Activated naive CD4-positive, alpha-beta T cell treated with anti-CD3 and anti-CD28 coated beads, Interleukin-2, amount 50 U/mL, for 16 hours (primary cell): ENCODE measurements at regions not wholly inside any gene's neighbourhood (a gene's known extent, or its start where the extent isn't known, plus 50 kb on each side); places are given as distances from the start of the nearest gene placed in this dataset.
"Not testable (repeated sequence)": the region's sequence is repeated elsewhere in the genome, so short reads cannot be mapped to it uniquely, and the experiment has no call there.

Experiments used
- DNase-seq: peaks from one replicate; pipeline ENCODE4 v3.0.0-alpha.2; 2020

GRCh38 chr22:27300536-27301285 is 500.8 kb downstream of the MN1 start:
- DNase-seq = no peak

GRCh38 chr22:27302501-27302900 is 499.1 kb downstream of the MN1 start:
- DNase-seq = no peak

GRCh38 chr22:27303718-27304117 is 497.8 kb downstream of the MN1 start:
- DNase-seq = no peak

GRCh38 chr22:27306771-27307170 is 494.8 kb downstream of the MN1 start:
- DNase-seq = no peak

GRCh38 chr22:27307545-27308247 is 493.9 kb downstream of the MN1 start:
- DNase-seq = no peak

GRCh38 chr22:27308513-27308912 is 493.0 kb downstream of the MN1 start:
- no peak for DNase-seq

GRCh38 chr22:27309697-27310096 is 491.9 kb downstream of the MN1 start:
- no peak for DNase-seq

GRCh38 chr22:27310966-27311697 is 490.4 kb downstream of the MN1 start:
- DNase-seq = no peak

GRCh38 chr22:27311698-27312550 is 489.6 kb downstream of the MN1 start:
- DNase-seq = no peak

GRCh38 chr22:27312565-27312964 is 489.0 kb downstream of the MN1 start:
- DNase-seq = no peak

GRCh38 chr22:27312966-27313855 is 488.3 kb downstream of the MN1 start:
- no peak for DNase-seq

- DNase-seq = no peak
These were observed 487.2 kb downstream of the MN1 start for GRCh38 chr22:27314276-27314807.

- no peak for DNase-seq
These were observed 485.7 kb downstream of the MN1 start for GRCh38 chr22:27315833-27316232.

GRCh38 chr22:27317096-27317495 is 484.5 kb downstream of the MN1 start:
- DNase-seq = no peak

GRCh38 chr22:27317971-27318428 is 483.6 kb downstream of the MN1 start:
- no peak for DNase-seq

GRCh38 chr22:27318516-27318915 is 483.0 kb downstream of the MN1 start:
- no peak for DNase-seq

GRCh38 chr22:27323661-27324060 is 477.9 kb downstream of the MN1 start:
- no peak for DNase-seq

- DNase-seq = not testable (repeated sequence)
These were observed 476.6 kb downstream of the MN1 start for GRCh38 chr22:27324908-27325307.

- no peak for DNase-seq
These were observed 474.1 kb downstream of the MN1 start for GRCh38 chr22:27327497-27327896.

GRCh38 chr22:27327981-27328721 is 473.4 kb downstream of the MN1 start:
- no peak for DNase-seq
